ENCODE measurements at regions not wholly inside any gene's neighbourhood (a gene's known extent, or its start where the extent isn't known, plus 50 kb on each side); places are given as distances from the start of the nearest gene placed in this dataset.
"Not testable (repeated sequence)": the region's sequence is repeated elsewhere in the genome, so short reads cannot be mapped to it uniquely, and the experiment has no call there.

- no peak for DNase-seq (ENCODE audit: extremely low read depth, low read depth)
Measured at GRCh38 chr6:170221052-170221752, 69.7 kb downstream of the DLL1 start.

- not testable (repeated sequence) for DNase-seq (ENCODE audit: extremely low read depth, low read depth)
Measured at GRCh38 chr6:170213637-170214018, 77.2 kb downstream of the DLL1 start.

- no peak for DNase-seq (ENCODE audit: extremely low read depth, low read depth)
Measured at GRCh38 chr6:170212956-170213636, 77.8 kb downstream of the DLL1 start.

- DNase-seq (ENCODE audit: extremely low read depth, low read depth) = no peak
Measured at GRCh38 chr6:170212051-170212756, 78.7 kb downstream of the DLL1 start.

DNA sequence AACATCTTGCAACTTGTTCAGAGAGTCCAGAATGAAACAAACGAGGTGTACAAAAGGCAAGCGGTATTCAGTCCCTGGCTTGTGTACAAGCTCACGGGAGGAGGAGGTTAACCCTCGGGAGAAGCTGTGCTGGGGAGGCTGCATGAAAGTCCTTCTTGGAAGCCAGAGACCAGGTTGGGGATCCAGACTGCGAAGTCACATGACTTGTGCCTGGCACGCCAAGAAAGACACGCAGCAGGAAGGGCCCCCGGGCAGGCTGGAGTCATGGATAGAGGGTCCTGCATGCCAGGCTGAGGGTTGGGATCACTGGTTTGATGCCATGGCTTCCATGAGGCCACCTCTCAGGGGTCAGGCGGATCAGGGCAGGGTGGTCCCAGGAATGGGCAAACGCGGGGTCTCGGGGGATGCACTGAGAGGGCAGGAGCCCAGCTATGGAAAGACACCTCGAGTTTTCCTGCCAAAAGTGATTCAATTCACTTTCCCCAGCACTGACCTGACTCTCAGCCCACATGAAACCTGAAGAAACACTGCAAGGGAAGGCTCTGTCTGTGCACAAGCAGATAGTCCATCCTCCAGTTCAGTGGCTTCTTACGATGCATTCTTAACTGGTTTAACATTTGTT lies 79.4 kb downstream of the DLL1 start:
- DNase-seq (ENCODE audit: extremely low read depth, low read depth) = no peak

- no peak for DNase-seq (ENCODE audit: extremely low read depth, low read depth)
Measured at GRCh38 chr6:170210651-170211403, 80.1 kb downstream of the DLL1 start.

DNA sequence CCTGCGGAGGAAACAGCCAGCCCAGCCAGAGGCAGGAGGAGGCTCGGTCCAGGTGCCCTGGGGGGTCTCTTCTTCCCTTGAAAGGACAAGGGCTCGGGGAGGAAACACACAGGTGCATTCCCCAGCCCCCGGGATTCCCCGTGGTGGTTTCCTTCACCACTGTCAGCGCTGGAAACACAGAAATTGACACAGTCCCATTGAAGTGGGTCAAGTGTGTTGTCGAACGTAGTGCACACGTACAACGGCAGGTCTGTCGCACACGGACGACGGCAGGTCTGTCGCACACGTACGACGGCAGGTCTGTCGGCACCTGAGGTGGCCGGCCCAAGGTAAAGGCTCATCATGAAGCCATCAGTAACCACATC lies 80.9 kb downstream of the DLL1 start:
- no peak for DNase-seq (ENCODE audit: extremely low read depth, low read depth)

- DNase-seq (ENCODE audit: extremely low read depth, low read depth) = no peak
Measured at GRCh38 chr6:170209354-170210025, 81.4 kb downstream of the DLL1 start.

DNA sequence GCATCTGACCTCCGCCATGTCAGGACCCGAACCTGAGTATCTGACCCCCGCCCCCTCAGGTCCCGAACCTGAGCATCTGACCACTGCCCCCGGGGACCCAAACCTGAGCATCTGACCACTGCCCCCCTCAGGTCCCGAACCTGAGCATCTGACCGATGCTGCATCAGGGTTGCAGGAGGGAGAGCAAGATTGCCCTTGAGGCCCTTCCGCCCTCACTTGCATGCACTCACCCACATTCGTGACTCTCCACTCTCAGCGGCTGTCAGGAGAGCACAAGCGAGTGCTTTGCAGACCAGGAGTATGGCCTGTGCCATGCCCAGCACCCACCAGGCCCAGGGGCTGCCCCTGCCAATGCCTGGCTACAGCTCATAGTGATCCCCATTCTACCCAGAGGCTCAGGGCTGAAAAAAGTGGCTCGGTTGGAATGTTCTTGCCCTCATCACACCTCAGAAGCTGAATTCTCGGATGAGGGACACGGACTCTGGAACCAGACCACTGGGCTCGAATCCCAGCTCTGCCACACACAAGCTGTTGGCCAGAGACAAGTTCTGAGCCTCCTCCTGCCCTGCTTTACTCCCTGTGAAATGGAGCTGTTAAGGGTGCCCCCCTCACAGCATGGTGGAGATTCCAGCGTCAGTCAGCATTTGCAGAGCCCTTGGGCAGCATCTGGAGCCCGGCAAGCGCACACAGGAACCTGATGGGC lies 82.1 kb downstream of the DLL1 start:
- no peak for DNase-seq (ENCODE audit: extremely low read depth, low read depth)

DNA sequence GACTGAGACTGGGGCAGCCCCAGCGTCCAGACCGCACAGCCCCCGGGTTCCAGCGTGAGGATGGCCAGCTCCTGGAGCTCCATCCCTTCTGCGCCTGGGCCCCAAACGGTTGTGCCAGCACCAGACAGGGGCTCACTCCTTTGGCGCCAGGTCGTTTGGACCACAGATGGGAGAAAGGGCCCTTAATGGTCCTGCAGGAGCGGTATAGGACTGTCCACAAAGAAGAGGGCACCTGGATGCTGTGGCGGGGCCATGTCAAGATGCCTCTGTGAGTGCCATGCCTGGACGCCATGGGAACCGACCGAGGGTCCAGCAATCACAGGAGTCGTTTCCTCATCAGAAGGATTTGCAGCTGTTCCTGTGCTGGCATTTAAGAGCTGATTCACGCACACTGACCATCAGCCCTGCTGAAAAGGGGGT lies 82.7 kb downstream of the DLL1 start:
- no peak for DNase-seq (ENCODE audit: extremely low read depth, low read depth)

GRCh38 chr6:170207586-170208181 lies 83.2 kb downstream of the DLL1 start:
- DNase-seq (ENCODE audit: extremely low read depth, low read depth) = no peak

GRCh38 chr6:170206851-170207431 lies 83.9 kb downstream of the DLL1 start:
- DNase-seq (ENCODE audit: extremely low read depth, low read depth) = no peak

DNA sequence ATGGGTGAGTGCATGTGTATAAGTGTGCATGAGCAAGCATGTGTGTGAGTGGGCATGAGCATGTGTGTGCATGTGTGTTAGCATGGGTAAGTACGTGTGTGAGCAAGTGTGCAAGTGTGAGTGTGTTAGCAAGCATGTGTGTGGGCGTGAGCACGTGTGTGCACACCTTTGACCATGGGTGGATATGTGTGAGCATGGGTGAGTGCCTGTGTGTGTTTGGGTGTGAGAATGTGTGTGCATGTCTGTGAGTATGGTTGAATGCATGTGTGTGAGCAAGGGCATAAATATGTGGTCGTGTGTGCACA lies 84.6 kb downstream of the DLL1 start:
- DNase-seq (ENCODE audit: extremely low read depth, low read depth) = no peak

DNA sequence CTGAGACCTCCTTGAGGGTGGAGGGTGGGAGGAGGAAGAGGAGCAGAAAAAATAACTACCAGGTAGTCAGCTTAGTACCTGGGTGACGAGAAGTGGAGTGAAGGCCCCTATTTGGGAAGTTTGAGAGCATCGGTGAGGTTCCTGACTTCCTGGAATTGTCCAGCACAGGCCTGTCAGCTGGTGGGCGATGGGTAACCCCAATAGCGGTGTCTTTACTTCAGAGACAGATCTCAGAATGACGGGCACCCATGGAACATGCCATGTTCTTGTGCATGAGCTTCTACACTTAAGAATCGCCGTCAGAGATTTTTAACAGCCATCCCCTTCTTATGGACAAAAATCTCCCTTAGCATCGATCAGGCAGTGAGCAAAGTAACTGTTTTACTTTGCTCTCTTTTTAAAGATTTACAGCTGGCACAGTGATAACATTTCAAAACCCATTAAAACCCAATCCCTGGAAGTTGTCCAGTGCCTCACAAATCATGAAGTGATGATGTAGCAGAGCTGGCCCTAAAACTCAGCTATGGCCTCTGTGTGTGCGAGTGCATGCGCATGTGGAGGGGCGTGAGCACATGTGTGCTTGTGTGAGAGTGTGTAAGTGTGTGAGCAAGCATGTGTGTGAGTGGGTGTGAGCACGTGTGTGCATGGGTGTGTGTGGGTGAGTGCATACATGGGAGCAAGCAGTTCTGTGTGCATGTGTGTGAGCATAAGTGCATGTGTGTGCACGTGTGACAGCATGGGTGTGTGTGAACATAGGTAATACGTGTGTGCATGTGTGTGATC lies 85.2 kb downstream of the DLL1 start:
- no peak for DNase-seq (ENCODE audit: extremely low read depth, low read depth)

DNA sequence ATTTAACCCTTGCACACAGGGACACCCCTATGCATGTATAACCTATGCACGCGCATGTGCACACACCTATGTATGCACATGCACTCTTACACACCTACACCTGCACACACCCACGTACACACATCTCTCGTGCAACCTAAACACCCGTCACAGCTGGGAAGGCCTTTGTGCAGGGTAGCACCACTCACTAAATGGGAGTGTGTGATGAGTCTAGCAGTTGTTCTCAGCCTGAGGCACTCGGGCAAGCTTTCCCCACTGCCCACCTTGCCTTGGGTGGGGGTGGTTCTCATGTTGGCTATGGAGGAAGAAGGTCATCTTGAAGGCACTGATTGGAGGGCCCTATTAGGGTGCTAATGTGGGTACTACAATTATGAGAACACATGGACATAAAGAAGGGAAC lies 85.8 kb downstream of the DLL1 start:
- no peak for DNase-seq (ENCODE audit: extremely low read depth, low read depth)

GRCh38 chr6:170203212-170203611 lies 87.7 kb downstream of the DLL1 start:
- DNase-seq (ENCODE audit: extremely low read depth, low read depth) = no peak

DNA sequence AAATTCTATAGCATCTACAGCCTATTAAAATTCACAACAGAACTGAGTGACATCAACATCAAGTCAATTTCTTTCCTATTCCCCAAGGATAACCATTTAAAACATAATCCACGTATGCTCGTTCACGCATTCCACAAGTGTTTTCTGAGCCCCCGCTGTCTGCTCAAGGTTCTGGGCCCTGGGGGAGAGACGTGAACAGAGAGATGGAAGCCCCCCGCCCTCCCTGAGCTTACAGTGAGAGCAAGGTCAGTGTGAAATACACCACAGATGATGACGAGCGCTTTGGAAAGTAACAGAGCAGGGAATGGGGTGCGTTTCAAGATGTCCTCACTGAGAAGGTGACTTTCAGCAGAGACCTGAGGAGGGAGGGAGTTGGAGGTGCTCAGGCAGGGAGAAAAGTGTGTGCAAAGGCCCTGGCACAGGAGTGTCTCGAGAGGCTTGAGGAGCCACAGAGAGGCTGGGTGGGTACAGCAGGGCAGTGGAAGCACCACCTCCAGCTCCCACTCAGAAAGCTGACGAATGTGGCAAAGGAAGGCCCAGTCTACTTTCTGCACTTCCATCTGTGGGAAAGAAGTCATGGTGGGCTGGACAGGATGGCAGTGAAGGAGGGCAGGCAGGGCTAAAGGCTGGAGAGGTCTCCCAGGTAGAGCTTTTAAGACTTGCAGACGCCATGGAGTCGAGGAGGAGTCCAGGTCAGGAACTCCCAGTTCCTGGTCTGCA lies 88.3 kb downstream of the DLL1 start:
- no peak for DNase-seq (ENCODE audit: extremely low read depth, low read depth)

GRCh38 chr6:170201361-170201760 lies 89.5 kb downstream of the DLL1 start:
- no peak for DNase-seq (ENCODE audit: extremely low read depth, low read depth)

Data from NCI-H460 (cell line).